ENCODE measurements at regions not wholly inside any gene's neighbourhood (a gene's known extent, or its start where the extent isn't known, plus 50 kb on each side); places are given as distances from the start of the nearest gene placed in this dataset.
A peak's percentile ranks its signal among the peaks of the same experiment; 100 is the strongest.
"Not testable (repeated sequence)": the region's sequence is repeated elsewhere in the genome, so short reads cannot be mapped to it uniquely, and the experiment has no call there.

DNA sequence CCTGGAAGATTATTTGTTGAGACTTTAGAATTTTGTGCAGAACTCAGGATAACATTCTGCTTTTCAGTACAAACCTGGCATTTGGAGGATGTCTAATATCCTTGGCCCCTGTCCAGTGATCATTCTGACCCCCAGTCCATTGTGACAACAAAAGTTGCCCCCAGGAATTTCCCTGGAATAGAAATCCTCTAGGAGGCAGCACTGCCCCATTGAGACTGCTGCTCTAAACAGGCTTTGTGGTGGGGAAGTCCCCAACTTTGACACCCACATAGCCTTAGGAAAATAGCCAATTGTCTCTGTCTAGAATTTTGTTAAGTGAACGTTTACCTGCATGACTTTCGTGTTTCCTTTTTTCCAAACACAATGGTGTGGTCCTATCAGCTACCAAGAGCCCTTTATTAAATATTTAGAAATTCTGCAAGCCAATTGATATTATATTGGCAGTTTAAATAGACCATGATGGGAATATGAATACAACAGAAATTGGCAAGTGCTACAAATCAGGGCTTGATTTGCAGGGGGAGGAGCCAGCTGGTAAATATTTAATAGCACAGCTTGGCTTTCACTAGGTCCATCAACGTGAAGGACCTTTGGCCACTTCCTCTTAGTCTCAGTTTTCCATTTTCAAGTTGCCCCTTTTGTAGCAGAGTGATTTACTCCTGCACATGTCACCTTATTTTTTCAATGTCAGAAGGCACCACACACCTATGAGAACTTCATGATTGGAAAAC, 451.7 kb downstream of the EFNB2 start:
- TF ChIP-seq CTCF (IDR thresholded peaks at IDR 0.05; ENCODE audit: low read depth, low read length) = peak; percentile 85
- H3K27ac ChIP-seq = no peak overlapping the region
- peak; percentile 55 for DNase-seq
- H3K4me3 ChIP-seq (ENCODE audit: low read depth, low read length) = no peak overlapping the region
- no peaks in the 10 kb centered on the region for H3K27me3 ChIP-seq (ENCODE audit: insufficient read depth, low read depth, severe bottlenecking)
- H3K9me3 ChIP-seq (ENCODE audit: severe bottlenecking) = no peaks in the 10 kb centered on the region
- H3K36me3 ChIP-seq = no peaks in the 10 kb centered on the region

DNA sequence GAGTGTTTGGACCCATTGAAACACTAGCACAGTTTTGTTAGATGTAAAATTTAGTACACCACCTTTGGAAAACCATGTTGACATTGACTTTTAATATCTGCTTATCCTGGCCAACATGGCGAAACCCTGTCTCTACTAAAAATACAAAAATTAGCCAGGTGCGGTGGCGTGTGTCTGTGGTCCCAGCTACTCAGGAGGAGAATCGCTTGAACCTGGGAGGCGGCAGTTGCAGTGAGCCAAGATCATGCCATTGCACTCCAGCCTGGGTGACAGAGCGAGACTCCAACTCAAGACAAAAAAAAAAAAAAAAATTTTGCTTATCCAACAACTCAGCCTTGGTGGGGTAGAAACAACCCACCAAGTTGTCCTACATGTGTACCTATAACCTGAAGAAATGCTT, 454.2 kb downstream of the EFNB2 start:
- H3K27ac ChIP-seq; H3K27me3 ChIP-seq (ENCODE audit: insufficient read depth, low read depth, severe bottlenecking); DNase-seq; H3K9me3 ChIP-seq (ENCODE audit: severe bottlenecking); H3K4me3 ChIP-seq (ENCODE audit: low read depth, low read length); H3K36me3 ChIP-seq: not testable (repeated sequence)

- Histone ChIP-seq H3K36me3 (no peaks in the 10 kb centered on the region), H3K27me3 (ENCODE audit: insufficient read depth, low read depth, severe bottlenecking) (no peaks in the 10 kb centered on the region), H3K27ac (no peak overlapping the region), H3K9me3 (ENCODE audit: severe bottlenecking) (no peaks in the 10 kb centered on the region), H3K4me3 (ENCODE audit: low read depth, low read length) (no peak overlapping the region)
- TF ChIP-seq CTCF (IDR thresholded peaks at IDR 0.05; ENCODE audit: low read depth, low read length) = no peak
- DNase-seq = no peak
Measured at GRCh38 chr13:106078191-106078590, 457.3 kb downstream of the EFNB2 start.

GRCh38 chr13:106077017-106077416, 458.4 kb downstream of the EFNB2 start:
- no peak for DNase-seq
- Histone ChIP-seq H3K27me3 (ENCODE audit: insufficient read depth, low read depth, severe bottlenecking) (no peaks in the 10 kb centered on the region), H3K9me3 (ENCODE audit: severe bottlenecking) (no peaks in the 10 kb centered on the region), H3K27ac (no peak overlapping the region), H3K4me3 (ENCODE audit: low read depth, low read length) (no peak overlapping the region), H3K36me3 (no peaks in the 10 kb centered on the region)
- TF ChIP-seq CTCF (IDR thresholded peaks at IDR 0.05; ENCODE audit: low read depth, low read length) = no peak

GRCh38 chr13:106072014-106072413, 463.4 kb downstream of the EFNB2 start:
- no peak overlapping the region for H3K27ac ChIP-seq
- DNase-seq = no peak
- no peaks in the 10 kb centered on the region for H3K9me3 ChIP-seq (ENCODE audit: severe bottlenecking)
- no peak for TF ChIP-seq CTCF (IDR thresholded peaks at IDR 0.05; ENCODE audit: low read depth, low read length)
- H3K36me3 ChIP-seq = no peaks in the 10 kb centered on the region
- no peaks in the 10 kb centered on the region for H3K27me3 ChIP-seq (ENCODE audit: insufficient read depth, low read depth, severe bottlenecking)
- H3K4me3 ChIP-seq (ENCODE audit: low read depth, low read length) = no peak overlapping the region

GRCh38 chr13:106063591-106064313, 471.7 kb downstream of the EFNB2 start:
- no peaks in the 10 kb centered on the region for H3K9me3 ChIP-seq (ENCODE audit: severe bottlenecking)
- no peak overlapping the region for H3K27ac ChIP-seq
- TF ChIP-seq CTCF (IDR thresholded peaks at IDR 0.05; ENCODE audit: low read depth, low read length) = no peak
- H3K4me3 ChIP-seq (ENCODE audit: low read depth, low read length) = no peak overlapping the region
- H3K27me3 ChIP-seq (ENCODE audit: insufficient read depth, low read depth, severe bottlenecking) = no peaks in the 10 kb centered on the region
- no peak for DNase-seq
- H3K36me3 ChIP-seq = no peaks in the 10 kb centered on the region
